ENCODE measurements at regions not wholly inside any gene's neighbourhood (a gene's known extent, or its start where the extent isn't known, plus 50 kb on each side); places are given as distances from the start of the nearest gene placed in this dataset.

- no peak for TF ChIP-seq CTCF (IDR thresholded peaks at IDR 0.05 in 2 of 3, conservative IDR thresholded peaks at IDR 0.05 in 1 of 3; ENCODE audit: borderline replicate concordance in 1 of 3, insufficient read depth in 1 of 3, low read depth in 2 of 3, low read length in 2 of 3)
- no peak for TF ChIP-seq POLR2A (IDR thresholded peaks at IDR 0.05; ENCODE audit: borderline replicate concordance, extremely low read depth, insufficient read depth, insufficient read length)
- no peak for TF ChIP-seq POLR2AphosphoS5 (IDR thresholded peaks at IDR 0.05; ENCODE audit: low read depth, low read length)
- no peak for TF ChIP-seq RAD21 (IDR thresholded peaks at IDR 0.05; ENCODE audit: low read depth)
- TF ChIP-seq ELF1 (IDR thresholded peaks at IDR 0.05; ENCODE audit: borderline replicate concordance, low read depth): no peak
- no peak for TF ChIP-seq REST (IDR thresholded peaks at IDR 0.05; ENCODE audit: low read depth)
- TF ChIP-seq SRF (IDR thresholded peaks at IDR 0.05; ENCODE audit: low read depth): no peak
These were observed 526.7 kb downstream of the INSC start for GRCh38 chr11:15641271-15642045.

All from HCT116 (cell line).